Neural progenitor cell (in vitro differentiated cells): ENCODE measurements at regions not wholly inside any gene's neighbourhood (a gene's known extent, or its start where the extent isn't known, plus 50 kb on each side); places are given as distances from the start of the nearest gene placed in this dataset.

ENCODE experiments used
- DNase-seq: peaks from one replicate; pipeline ENCODE4 v3.0.0-alpha.2; 2016; ENCODE audit warnings: low spot score
- H2AFZ ChIP-seq: fragments of 200-600 bp; sonication (generic); replicated peaks from 2 replicates; pipeline ENCODE4 v1.6.1; 2016; ENCODE audit warnings: antibody characterized with exemption
- H3F3A ChIP-seq: fragments of 200-600 bp; sonication (generic); 2 replicates; pipeline ENCODE4 v1.6.1; 2016; ENCODE audit warnings: antibody characterized with exemption, low read depth
- H3K27ac ChIP-seq: fragments of 200-600 bp; sonication (generic); 2 replicates; pipeline ENCODE4 v1.5.1; 2016; ENCODE audit warnings: mild to moderate bottlenecking
- H3K27me3 ChIP-seq: fragments of 200-600 bp; sonication (generic); 2 replicates; pipeline ENCODE4 v1.6.1; 2016; ENCODE audit warnings: mild to moderate bottlenecking, moderate library complexity
- H3K36me3 ChIP-seq: fragments of 200-600 bp; sonication (generic); 2 replicates; pipeline ENCODE4 v1.5.1; 2016
- H3K4me1 ChIP-seq: fragments of 200-600 bp; sonication (generic); 2 replicates; pipeline ENCODE4 v1.6.1; 2016; ENCODE audit warnings: mixed run types
- H3K4me2 ChIP-seq: fragments of 200-600 bp; sonication (generic); 2 replicates; pipeline ENCODE4 v1.6.1; 2016
- H3K4me3 ChIP-seq: fragments of 200-600 bp; sonication (generic); 2 replicates; pipeline ENCODE4 v1.5.1; 2016
- H3K79me2 ChIP-seq: fragments of 200-600 bp; sonication (generic); 2 replicates; pipeline ENCODE4 v1.6.1; 2016; ENCODE audit warnings: low read depth
- H3K9ac ChIP-seq: fragments of 200-600 bp; sonication (generic); 2 replicates; pipeline ENCODE4 v1.6.1; 2016
- H3K9me3 ChIP-seq: fragments of 200-600 bp; sonication (generic); 2 replicates; pipeline ENCODE4 v1.5.1; 2016; ENCODE audit warnings: low read depth
- H4K20me1 ChIP-seq: fragments of 200-600 bp; sonication (generic); 2 replicates; pipeline ENCODE4 v1.6.1; 2016; ENCODE audit warnings: low read depth
- H3K27ac Mint-ChIP-seq: 3 replicates; pipeline ENCODE4 v1.8.0; 2021; ENCODE audit warnings: mixed read lengths
- H3K27me3 Mint-ChIP-seq: 2 replicates; pipeline ENCODE4 v1.8.0; 2022; ENCODE audit warnings: low read depth, mild to moderate bottlenecking, inconsistent platforms, moderate library complexity, mixed read lengths; ENCODE audit not compliant: insufficient read depth
- H3K36me3 Mint-ChIP-seq: 3 replicates; pipeline ENCODE4 v1.8.0; 2021; ENCODE audit warnings: mixed read lengths
- H3K4me1 Mint-ChIP-seq: 3 replicates; pipeline ENCODE4 v1.8.0; 2021; ENCODE audit warnings: mixed read lengths
- H3K4me3 Mint-ChIP-seq: 3 replicates; pipeline ENCODE4 v1.8.0; 2021; ENCODE audit warnings: mild to moderate bottlenecking, moderate library complexity, mixed read lengths
- H3K9me3 Mint-ChIP-seq: 3 replicates; pipeline ENCODE4 v1.8.0; 2020; ENCODE audit warnings: mixed read lengths
- CTCF ChIP-seq: fragments of 200-600 bp; sonication (generic); IDR thresholded peaks from 2 replicates; pipeline ENCODE4 v1.5.1; 2017; ENCODE audit warnings: antibody characterized with exemption, mild to moderate bottlenecking
- EZH2 ChIP-seq: fragments of 200-600 bp; sonication (generic); IDR thresholded peaks from 2 replicates; pipeline ENCODE4 v1.6.1; 2017; ENCODE audit warnings: antibody characterized with exemption, mild to moderate bottlenecking, moderate library complexity
- EZH2phosphoT487 ChIP-seq: fragments of 200-600 bp; sonication (generic); IDR thresholded peaks from 2 replicates; pipeline ENCODE4 v1.6.1; 2017; ENCODE audit warnings: antibody characterized with exemption

GRCh38 chr7:155897758-155898386, 85.6 kb upstream of the SHH start:
- Histone ChIP-seq H3K4me2 (no peak overlapping the region), H3K9ac (no peak overlapping the region), H2AFZ (no peak overlapping the region), H3K4me1 (no peaks in the 10 kb centered on the region), H3K27ac (no peak overlapping the region), H3K27me3 (peaks cover 3% of the 10 kb centered on the region), H4K20me1 (no peaks in the 10 kb centered on the region), H3K79me2 (no peaks in the 10 kb centered on the region), H3F3A (no peaks in the 10 kb centered on the region), H3K9me3 (no peaks in the 10 kb centered on the region), H3K36me3 (no peaks in the 10 kb centered on the region), H3K4me3 (no peak overlapping the region)
- Mint-ChIP-seq H3K27me3 (peaks cover 2% of the 10 kb centered on the region), H3K27ac (no peak overlapping the region), H3K36me3 (no peaks in the 10 kb centered on the region), H3K9me3 (peaks cover 18% of the 10 kb centered on the region), H3K4me1 (no peaks in the 10 kb centered on the region), H3K4me3 (no peak overlapping the region)
- TF ChIP-seq EZH2phosphoT487 (no peak), EZH2 (no peak), CTCF (no peak)
- no peak for DNase-seq

GRCh38 chr7:155896531-155897263, 84.4 kb upstream of the SHH start:
- Histone ChIP-seq H3K79me2 (no peaks in the 10 kb centered on the region), H4K20me1 (no peaks in the 10 kb centered on the region), H2AFZ (no peak overlapping the region), H3F3A (no peaks in the 10 kb centered on the region), H3K27me3 (peaks cover 3% of the 10 kb centered on the region), H3K9ac (no peak overlapping the region), H3K27ac (no peak overlapping the region), H3K4me1 (no peaks in the 10 kb centered on the region), H3K9me3 (no peaks in the 10 kb centered on the region), H3K36me3 (no peaks in the 10 kb centered on the region), H3K4me3 (no peak overlapping the region), H3K4me2 (no peak overlapping the region)
- Mint-ChIP-seq H3K9me3 (peaks cover 16% of the 10 kb centered on the region), H3K36me3 (no peaks in the 10 kb centered on the region), H3K4me3 (no peak overlapping the region), H3K27me3 (peaks cover 4% of the 10 kb centered on the region), H3K4me1 (no peaks in the 10 kb centered on the region), H3K27ac (no peak overlapping the region)
- TF ChIP-seq EZH2phosphoT487, result no peak
- TF ChIP-seq EZH2, result no peak
- no peak for TF ChIP-seq CTCF
- DNase-seq, result no peak

- H3K4me1 ChIP-seq, result no peaks in the 10 kb centered on the region
- H3K9ac ChIP-seq, result no peak overlapping the region
- no peaks in the 10 kb centered on the region for H3K36me3 ChIP-seq
- no peak overlapping the region for H3K27ac ChIP-seq
- H3K4me3 ChIP-seq, result no peak overlapping the region
- H3K79me2 ChIP-seq, result no peaks in the 10 kb centered on the region
- H3K9me3 ChIP-seq, result no peaks in the 10 kb centered on the region
- H3K4me2 ChIP-seq, result no peak overlapping the region
- no peaks in the 10 kb centered on the region for H4K20me1 ChIP-seq
- H3F3A ChIP-seq, result no peaks in the 10 kb centered on the region
- H3K4me1 Mint-ChIP-seq, result no peaks in the 10 kb centered on the region
- H3K27me3 Mint-ChIP-seq, result peaks cover 2% of the 10 kb centered on the region
- H3K27ac Mint-ChIP-seq, result no peak overlapping the region
- no peak overlapping the region for H3K4me3 Mint-ChIP-seq
- TF ChIP-seq CTCF (no peak), EZH2 (no peak), EZH2phosphoT487 (no peak)
- no peaks in the 10 kb centered on the region for H3K36me3 Mint-ChIP-seq
- H3K27me3 ChIP-seq, result peaks cover 3% of the 10 kb centered on the region
- no peak for DNase-seq
- H3K9me3 Mint-ChIP-seq, result peaks cover 10% of the 10 kb centered on the region
- H2AFZ ChIP-seq, result no peak overlapping the region
Measured at GRCh38 chr7:155893664-155894063, 81.4 kb upstream of the SHH start.
